ENCODE measurements at regions not wholly inside any gene's neighbourhood (a gene's known extent, or its start where the extent isn't known, plus 50 kb on each side); places are given as distances from the start of the nearest gene placed in this dataset.
"Not testable (repeated sequence)": the region's sequence is repeated elsewhere in the genome, so short reads cannot be mapped to it uniquely, and the experiment has no call there.

DNA sequence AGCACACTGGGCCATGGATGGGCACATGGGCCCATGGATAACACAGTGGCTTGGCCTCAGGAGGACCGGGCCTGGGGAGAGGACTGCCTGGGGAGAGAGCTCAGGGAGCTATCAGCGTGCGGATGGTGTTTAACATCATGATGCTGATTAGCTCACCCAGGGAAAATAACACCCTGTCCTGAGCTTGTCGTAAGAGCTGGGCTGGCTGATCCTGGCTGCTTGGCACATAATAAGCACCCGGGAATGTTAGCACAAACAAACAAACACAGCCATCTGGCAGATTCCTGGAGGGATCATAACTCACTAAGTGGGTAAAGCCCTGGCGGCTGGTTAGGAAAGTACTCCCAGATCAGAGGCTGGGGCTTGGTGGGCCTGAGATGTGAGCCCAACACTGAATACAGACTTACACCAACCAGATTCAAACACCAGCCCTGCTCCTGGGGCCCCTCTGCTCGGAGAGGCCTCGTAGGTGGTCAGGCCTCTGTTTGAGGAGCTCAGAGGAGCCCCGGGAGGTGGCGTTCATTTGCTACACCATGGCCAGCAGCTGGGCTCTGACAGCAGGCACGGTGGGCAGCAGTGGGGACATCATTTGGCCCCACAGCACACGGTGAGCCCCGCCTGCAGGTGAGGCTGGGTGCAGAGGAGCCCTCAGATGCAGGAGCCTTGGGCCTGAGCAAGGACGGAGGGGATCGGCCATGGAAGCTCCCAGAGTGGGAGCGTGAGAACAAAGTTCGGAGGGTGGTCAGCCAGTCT is 193.4 kb upstream of the HDAC4 start:
- peak; percentile 60 to 73 for DNase-seq (ENCODE audit: low spot score in 2 of 2)
- no peak overlapping the region for H3K4me3 ChIP-seq
- WGBS: 83% methylated on average over 15 of the region's 17 CpGs

DNA sequence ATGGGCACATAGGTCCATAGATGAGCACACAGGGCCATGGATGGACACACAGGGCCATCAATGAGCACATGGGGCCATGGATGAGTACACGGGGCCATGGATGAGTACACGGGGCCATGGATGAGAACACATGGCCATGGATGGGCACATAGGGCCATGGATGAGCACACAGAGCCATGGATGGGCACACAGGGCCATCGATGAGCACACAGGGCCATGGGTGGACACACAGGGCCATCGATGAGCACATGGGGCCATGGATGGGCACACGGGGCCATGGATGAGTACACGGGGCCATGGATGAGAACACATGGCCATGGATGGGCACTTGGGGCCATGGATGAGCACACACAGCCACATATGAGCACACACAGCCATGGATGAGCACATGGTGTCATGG is 192.6 kb upstream of the HDAC4 start:
- Histone ChIP-seq H3K4me1 (peaks cover 3% of the 10 kb centered on the region), H3K9me3 (no peaks in the 10 kb centered on the region), H3K27ac (no peak overlapping the region), H3K4me3 (no peak overlapping the region), H3K27me3 (no peaks in the 10 kb centered on the region), H3K36me3 (no peaks in the 10 kb centered on the region)
- TF ChIP-seq, protein P1, sequence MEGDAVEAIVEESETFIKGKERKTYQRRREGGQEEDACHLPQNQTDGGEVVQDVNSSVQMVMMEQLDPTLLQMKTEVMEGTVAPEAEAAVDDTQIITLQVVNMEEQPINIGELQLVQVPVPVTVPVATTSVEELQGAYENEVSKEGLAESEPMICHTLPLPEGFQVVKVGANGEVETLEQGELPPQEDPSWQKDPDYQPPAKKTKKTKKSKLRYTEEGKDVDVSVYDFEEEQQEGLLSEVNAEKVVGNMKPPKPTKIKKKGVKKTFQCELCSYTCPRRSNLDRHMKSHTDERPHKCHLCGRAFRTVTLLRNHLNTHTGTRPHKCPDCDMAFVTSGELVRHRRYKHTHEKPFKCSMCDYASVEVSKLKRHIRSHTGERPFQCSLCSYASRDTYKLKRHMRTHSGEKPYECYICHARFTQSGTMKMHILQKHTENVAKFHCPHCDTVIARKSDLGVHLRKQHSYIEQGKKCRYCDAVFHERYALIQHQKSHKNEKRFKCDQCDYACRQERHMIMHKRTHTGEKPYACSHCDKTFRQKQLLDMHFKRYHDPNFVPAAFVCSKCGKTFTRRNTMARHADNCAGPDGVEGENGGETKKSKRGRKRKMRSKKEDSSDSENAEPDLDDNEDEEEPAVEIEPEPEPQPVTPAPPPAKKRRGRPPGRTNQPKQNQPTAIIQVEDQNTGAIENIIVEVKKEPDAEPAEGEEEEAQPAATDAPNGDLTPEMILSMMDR (IDR thresholded peaks at IDR 0.05): no peak
- TF ChIP-seq EP300 (IDR thresholded peaks at IDR 0.05) (no peak), POLR2A (IDR thresholded peaks at IDR 0.05) (no peak), POLR2AphosphoS5 (IDR thresholded peaks at IDR 0.05) (no peak)
- DNase-seq (ENCODE audit: low spot score in 2 of 2): peak in 1 of 2 donors; percentile 42
- WGBS: 80% methylated on average over 3 of the region's 6 CpGs

More for the DNA sequence above, 193.4 kb upstream of the HDAC4 start:
- no peak for TF ChIP-seq POLR2AphosphoS5 (IDR thresholded peaks at IDR 0.05)
- TF ChIP-seq, protein P1 (IDR thresholded peaks at IDR 0.05): peak in 1 of 2 donors; percentile 8
- Histone ChIP-seq H3K27ac (no peak overlapping the region), H3K27me3 (no peaks in the 10 kb centered on the region), H3K36me3 (no peaks in the 10 kb centered on the region), H3K4me1 (peaks cover 3% of the 10 kb centered on the region), H3K9me3 (no peaks in the 10 kb centered on the region)

DNA sequence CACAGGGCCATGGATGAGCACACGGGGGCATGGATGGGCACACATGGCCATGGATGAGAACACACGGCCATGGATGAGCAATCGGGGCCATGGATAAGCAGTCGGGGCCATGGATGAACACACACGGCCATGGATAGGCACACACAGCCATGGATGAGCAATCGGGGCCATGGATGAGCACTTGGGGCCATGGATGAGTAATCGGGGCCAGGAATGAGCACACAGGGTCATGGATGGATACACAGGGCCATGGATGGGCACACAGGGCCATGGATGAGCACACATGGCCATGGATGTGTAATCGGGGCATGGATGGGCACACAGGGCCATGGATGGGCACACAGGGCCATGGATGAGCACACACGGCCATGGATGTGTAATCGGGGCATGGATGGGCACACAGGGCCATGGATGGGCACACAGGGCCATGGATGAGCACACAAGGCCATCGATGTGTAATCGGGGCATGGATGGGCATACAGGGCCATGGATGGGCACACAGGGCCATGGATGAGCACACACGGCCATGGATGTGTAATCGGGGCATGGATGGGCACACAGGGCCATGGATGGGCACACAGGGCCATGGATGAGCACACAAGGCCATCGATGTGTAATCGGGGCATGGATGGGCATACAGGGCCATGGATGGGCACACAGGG is 191.9 kb upstream of the HDAC4 start:
- H3K27me3 ChIP-seq; DNase-seq (ENCODE audit: low spot score in 2 of 2); H3K36me3 ChIP-seq; H3K4me1 ChIP-seq; H3K4me3 ChIP-seq; H3K27ac ChIP-seq; H3K9me3 ChIP-seq: not testable (repeated sequence)
- WGBS: 95% methylated on average over 12 of the region's 16 CpGs

DNA sequence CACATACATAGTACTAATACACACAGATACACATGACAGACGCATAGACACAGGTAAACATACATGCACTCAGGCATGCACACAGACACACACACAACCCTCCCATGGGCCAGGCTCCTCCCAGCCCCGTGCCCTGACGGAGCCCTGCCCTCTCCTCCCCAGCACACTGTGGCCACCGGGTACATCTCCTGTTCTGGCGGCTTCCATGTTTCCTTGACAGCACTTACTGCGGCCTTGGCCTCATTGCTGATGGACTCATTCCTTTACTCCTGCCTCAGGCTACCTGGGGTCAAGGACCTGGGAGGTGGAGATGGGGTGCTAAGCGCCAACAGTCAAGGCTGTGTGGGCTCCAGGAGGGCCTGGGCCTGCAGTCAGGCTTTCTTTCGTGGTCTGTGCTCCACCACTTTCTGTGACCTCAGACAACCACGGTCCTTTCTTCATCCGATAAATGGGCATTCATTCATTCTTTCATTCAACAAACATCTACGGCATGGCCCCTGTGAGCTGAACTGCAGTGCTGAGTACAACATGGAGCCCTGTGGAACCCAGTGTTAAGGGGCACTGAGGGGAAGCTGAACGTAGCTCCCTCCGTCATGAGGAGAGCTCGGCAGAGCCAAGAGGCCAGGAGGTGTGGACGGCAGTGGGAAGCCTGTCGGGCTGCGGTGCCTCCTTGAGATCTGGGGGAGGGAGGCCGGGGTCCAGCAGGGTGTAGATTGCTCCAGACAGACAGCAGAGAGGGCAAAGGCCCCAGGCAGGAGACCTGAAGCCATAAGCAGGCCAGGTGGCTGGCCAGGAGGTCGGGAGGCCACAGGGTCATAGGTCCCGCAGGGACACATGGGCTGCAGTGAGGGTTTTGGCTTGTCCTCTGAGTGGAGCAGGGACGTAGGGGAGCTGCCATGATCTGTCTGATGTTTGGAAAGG is 190.4 kb upstream of the HDAC4 start:
- Histone ChIP-seq H3K36me3 (no peaks in the 10 kb centered on the region), H3K4me1 (peaks cover 3% of the 10 kb centered on the region), H3K27ac (no peak overlapping the region), H3K27me3 (no peaks in the 10 kb centered on the region), H3K9me3 (no peaks in the 10 kb centered on the region), H3K4me3 (no peak overlapping the region)
- DNase-seq (ENCODE audit: low spot score in 2 of 2): peak; percentile 44 to 51
- 95% methylated on average over 19 of the region's 21 CpGs for WGBS
- TF ChIP-seq POLR2A (IDR thresholded peaks at IDR 0.05): no peak
- TF ChIP-seq, protein P1 (IDR thresholded peaks at IDR 0.05): no peak
- no peak for TF ChIP-seq POLR2AphosphoS5 (IDR thresholded peaks at IDR 0.05)
- TF ChIP-seq EP300 (IDR thresholded peaks at IDR 0.05): no peak

DNA sequence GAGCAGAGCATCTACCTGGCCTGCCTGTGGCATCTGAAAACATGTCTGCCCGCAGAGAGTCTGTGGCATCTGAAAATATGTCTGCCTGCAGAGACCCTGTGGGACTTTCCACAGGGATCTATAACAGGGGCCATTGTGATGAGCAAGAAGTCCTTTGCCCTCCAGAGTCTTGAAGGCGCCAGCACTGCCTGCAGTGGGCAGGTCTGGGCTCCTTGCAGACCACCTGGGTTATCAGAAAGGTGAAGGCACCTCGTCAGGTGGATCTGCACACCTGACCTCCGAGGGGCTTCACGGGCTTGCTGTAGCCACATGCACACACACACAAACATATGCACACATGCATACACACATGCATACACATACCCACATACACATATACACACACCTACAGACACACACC is 189.5 kb upstream of the HDAC4 start:
- Histone ChIP-seq H3K27ac (no peak overlapping the region), H3K9me3 (no peaks in the 10 kb centered on the region), H3K36me3 (no peaks in the 10 kb centered on the region), H3K4me3 (no peak overlapping the region), H3K27me3 (no peaks in the 10 kb centered on the region), H3K4me1 (no peaks in the 10 kb centered on the region)
- 92% methylated on average over 2 of the region's 5 CpGs for WGBS
- DNase-seq (ENCODE audit: low spot score in 2 of 2): no peak
- TF ChIP-seq POLR2A (IDR thresholded peaks at IDR 0.05): no peak
- TF ChIP-seq, protein P1 (IDR thresholded peaks at IDR 0.05): no peak
- no peak for TF ChIP-seq POLR2AphosphoS5 (IDR thresholded peaks at IDR 0.05)
- TF ChIP-seq EP300 (IDR thresholded peaks at IDR 0.05): no peak

All from suprapubic skin (tissue), 4 donors.